Aorta (tissue), 5 donors: ENCODE measurements at regions not wholly inside any gene's neighbourhood (a gene's known extent, or its start where the extent isn't known, plus 50 kb on each side); places are given as distances from the start of the nearest gene placed in this dataset.
"Not testable (repeated sequence)": the region's sequence is repeated elsewhere in the genome, so short reads cannot be mapped to it uniquely, and the experiment has no call there.

ENCODE experiments used
- ATAC-seq: fragments of 200-7000 bp; cut with Tn5 transposase; one replicate; pipeline ENCODE4 v1.9.1; 2022; ENCODE audit warnings: moderate library complexity; ENCODE audit not compliant: low FRiP score
- DNase-seq, 2 donors: peaks; one replicate each; pipeline ENCODE4 v3.0.0-alpha.2; 2020
- H3K27ac ChIP-seq, 2 donors: one replicate each; pipeline ENCODE4 v1.5.1; 2013; ENCODE audit warnings: low read length in 2 of 2, mild to moderate bottlenecking in 2 of 2, moderate library complexity in 2 of 2, control low read depth in 1 of 2, inconsistent platforms in 1 of 2, low read depth in 1 of 2
- H3K27me3 ChIP-seq, 2 donors: one replicate each; pipeline ENCODE4 v1.6.1; 2013; ENCODE audit warnings: control low read depth in 1 of 2, low read length in 1 of 2, mild to moderate bottlenecking in 1 of 2, moderate library complexity in 1 of 2; ENCODE audit not compliant: insufficient read depth in 2 of 2, control insufficient read depth in 1 of 2
- H3K36me3 ChIP-seq, 2 donors: one replicate each; pipeline ENCODE4 v1.6.1; 2013; ENCODE audit warnings: control low read depth in 1 of 2, low read length in 1 of 2, mild to moderate bottlenecking in 1 of 2; ENCODE audit not compliant: insufficient read depth in 2 of 2, control insufficient read depth in 1 of 2
- H3K4me1 ChIP-seq, 2 donors: one replicate each; pipeline ENCODE4 v1.6.1; 2013; ENCODE audit warnings: low read length in 2 of 2, control low read depth in 1 of 2, mild to moderate bottlenecking in 1 of 2, moderate library complexity in 1 of 2; ENCODE audit not compliant: insufficient read depth in 2 of 2, control insufficient read depth in 1 of 2
- H3K4me3 ChIP-seq, 2 donors: one replicate each; pipeline ENCODE4 v1.5.1; 2013; ENCODE audit warnings: low read length in 2 of 2, control low read depth in 1 of 2, mild to moderate bottlenecking in 1 of 2
- H3K9me3 ChIP-seq: one replicate; pipeline ENCODE4 v1.6.1; 2013; ENCODE audit warnings: mild to moderate bottlenecking, low read length; ENCODE audit not compliant: control insufficient read depth
- WGBS, 2 donors: extraction: QIAGEN DNeasy Blood & Tissue Kit; methylation state at CpG; one replicate each; pipeline ENCODE4 v1.1.7; 2013; 5-methylcytosine and 5-hydroxymethylcytosine counted together
- intact Hi-C, 2 donors: fragments of 100-400 bp; cut with DNase I; formaldehyde crosslinking; loops; one replicate each; pipeline versions ENCODE4 v1.14.2 to v1.15.0; 2022
- donor health status: healthy with polysubstance abuse.
- donor health status: Bipolar disorder and iron deficiency.
- donor health status: DM: no; HTN: no; CAD: no.
- donor health status: DM: no; HTN: no; CAD: no.
- donor health status: DM: yes; HTN: yes; CAD: no.

DNA sequence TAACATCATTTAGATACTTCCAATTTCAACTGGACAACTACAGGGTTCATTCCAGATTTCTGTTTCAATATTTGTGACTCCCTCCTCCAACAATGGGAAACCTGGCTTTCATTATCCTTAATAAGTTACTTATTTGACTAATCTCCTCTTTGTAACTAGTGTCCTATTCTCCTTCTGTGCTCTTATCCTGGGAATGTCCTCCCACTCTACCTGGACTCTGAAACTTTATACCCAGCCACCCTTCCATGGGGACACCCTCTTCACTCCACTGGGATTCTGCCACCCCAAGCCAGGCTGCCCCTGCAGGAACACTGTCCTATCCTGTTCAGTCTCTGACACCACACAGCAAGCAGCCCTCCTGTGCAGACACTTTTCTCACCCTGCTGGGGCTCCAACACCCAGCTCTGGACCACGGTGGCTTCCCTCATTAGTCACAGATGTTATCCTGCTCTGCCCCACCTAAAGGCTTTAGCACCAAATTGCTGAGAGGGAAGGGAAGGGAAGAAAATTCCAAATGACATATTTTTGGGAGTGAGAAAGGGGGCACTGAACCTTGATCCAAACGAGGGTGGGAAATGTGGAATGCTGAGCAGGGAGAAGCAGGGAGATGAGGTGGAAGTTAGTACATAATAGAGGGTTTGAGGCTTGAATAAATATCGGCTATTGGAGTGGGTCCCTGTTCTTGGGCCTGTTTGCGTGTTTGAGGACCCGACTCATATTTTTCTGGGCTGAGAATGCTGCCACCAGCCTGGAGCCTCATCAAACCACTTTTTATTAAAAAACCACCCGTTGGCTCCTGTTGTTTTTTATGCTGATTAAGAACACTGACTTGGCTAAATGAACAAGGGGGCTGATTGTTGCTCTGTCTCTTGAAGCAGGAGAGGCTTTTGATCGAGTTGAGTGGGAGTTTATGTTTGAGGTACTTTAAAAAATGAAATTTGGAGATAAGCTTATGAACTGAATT is 54.0 kb upstream of the AKIRIN2 start:
- 7 to 12% methylated on average over 7 of the region's 7 CpGs for WGBS, 2 donors
- DNase-seq (no peak), ATAC-seq (no peak)
- intact Hi-C loops, result no loop called here
- Histone ChIP-seq H3K27ac (no peak overlapping the region), H3K36me3 (no peaks in the 10 kb centered on the region), H3K27me3 (no peaks in the 10 kb centered on the region), H3K9me3 (no peaks in the 10 kb centered on the region), H3K4me1 (peaks cover 0 to 4% of the 10 kb centered on the region in 2 donors), H3K4me3 (no peak overlapping the region)

DNA sequence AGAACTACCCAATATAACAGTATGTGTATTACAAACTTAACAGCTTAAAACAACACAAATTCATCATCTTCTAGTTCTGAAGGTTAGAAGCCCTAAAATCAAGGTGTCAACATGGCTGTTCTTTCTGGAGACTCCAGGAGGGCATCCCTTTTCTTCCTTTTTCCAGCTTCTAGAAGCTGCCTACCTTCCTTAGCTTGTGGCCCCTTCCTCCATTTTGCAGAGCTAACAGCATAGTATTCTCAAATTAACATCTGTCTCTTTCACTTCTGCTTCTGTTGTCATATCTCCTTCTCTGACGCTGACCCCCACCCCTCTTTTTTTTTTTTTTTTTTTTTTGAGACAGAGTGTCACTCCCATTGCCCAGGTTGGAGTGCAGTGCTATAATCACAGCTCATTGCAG is 52.8 kb upstream of the AKIRIN2 start:
- H3K4me1 ChIP-seq, result peaks cover 0 to 4% of the 10 kb centered on the region in 2 donors

DNA sequence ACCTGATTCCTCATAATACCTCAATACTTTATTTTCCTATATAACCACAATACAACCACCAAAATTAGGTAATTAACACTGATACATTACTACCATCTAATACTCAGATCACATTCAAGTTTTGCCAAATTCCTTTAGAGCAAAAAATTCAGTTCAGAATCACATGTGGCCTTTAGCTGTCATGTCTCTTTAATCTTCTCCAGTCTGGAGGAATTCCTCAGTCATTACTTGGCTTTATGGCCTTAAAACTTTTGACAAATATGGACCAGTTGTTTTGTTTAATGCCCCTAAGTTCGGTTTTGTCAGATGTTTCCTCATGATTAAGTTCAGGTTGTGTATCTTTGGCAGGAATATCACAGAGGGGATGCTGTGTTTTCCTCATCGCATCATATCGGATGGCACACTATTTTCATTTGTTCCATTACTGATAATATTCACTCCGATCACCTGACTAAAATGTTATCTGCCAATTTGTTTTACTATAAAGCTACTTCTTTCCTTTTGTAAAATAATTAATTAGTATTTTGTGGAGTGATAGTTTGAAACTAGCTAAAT is 51.2 kb upstream of the AKIRIN2 start:
- Histone ChIP-seq H3K27me3 (no peaks in the 10 kb centered on the region), H3K9me3 (no peaks in the 10 kb centered on the region), H3K4me1 (peaks cover 0 to 4% of the 10 kb centered on the region in 2 donors), H3K27ac (no peak overlapping the region), H3K4me3 (no peak overlapping the region), H3K36me3 (no peaks in the 10 kb centered on the region)
- ATAC-seq, result no peak
- no peak for DNase-seq
- intact Hi-C loops, result no loop called here
- WGBS, 2 donors, result 57 to 59% methylated on average over 4 of the region's 4 CpGs

More for the DNA sequence above, 52.8 kb upstream of the AKIRIN2 start:
- ATAC-seq, result no peak
- H3K36me3 ChIP-seq, result no peaks in the 10 kb centered on the region
- intact Hi-C loops, result no loop called here
- WGBS, 2 donors, result 67 to 87% methylated on average over 1 of the region's 1 CpG
- no peaks in the 10 kb centered on the region for H3K9me3 ChIP-seq
- DNase-seq, result no peak
- no peaks in the 10 kb centered on the region for H3K27me3 ChIP-seq
- H3K27ac ChIP-seq, result no peak overlapping the region
- H3K4me3 ChIP-seq, result no peak overlapping the region

DNA sequence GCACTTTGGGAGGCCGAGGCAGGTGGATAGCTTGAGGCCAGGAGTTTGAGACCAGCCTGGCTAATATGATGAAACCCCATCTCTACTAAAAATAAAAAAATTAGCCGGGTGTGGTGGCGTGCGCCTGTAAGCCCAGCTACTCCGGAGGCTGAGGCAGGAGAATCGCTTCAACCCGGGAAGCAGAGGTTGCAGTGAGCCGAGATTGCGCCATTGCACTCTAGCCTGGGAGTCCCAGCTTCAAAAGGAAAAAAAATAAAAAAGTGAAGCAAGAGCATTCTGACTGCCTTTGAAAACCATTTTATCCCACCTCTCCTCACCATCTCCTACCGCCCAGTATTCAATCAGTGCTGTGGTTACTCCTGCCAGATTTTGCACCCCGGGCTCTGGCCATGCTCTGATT is 50.5 kb upstream of the AKIRIN2 start:
- WGBS, 2 donors, result 93 to 95% methylated on average over 11 of the region's 11 CpGs
- H3K27ac ChIP-seq, H3K4me3 ChIP-seq, ATAC-seq, H3K4me1 ChIP-seq, H3K9me3 ChIP-seq, H3K36me3 ChIP-seq, DNase-seq, H3K27me3 ChIP-seq, intact Hi-C loops: not testable (repeated sequence)
